ENCODE measurements at regions not wholly inside any gene's neighbourhood (a gene's known extent, or its start where the extent isn't known, plus 50 kb on each side); places are given as distances from the start of the nearest gene placed in this dataset.
"Not testable (repeated sequence)": the region's sequence is repeated elsewhere in the genome, so short reads cannot be mapped to it uniquely, and the experiment has no call there.

DNA sequence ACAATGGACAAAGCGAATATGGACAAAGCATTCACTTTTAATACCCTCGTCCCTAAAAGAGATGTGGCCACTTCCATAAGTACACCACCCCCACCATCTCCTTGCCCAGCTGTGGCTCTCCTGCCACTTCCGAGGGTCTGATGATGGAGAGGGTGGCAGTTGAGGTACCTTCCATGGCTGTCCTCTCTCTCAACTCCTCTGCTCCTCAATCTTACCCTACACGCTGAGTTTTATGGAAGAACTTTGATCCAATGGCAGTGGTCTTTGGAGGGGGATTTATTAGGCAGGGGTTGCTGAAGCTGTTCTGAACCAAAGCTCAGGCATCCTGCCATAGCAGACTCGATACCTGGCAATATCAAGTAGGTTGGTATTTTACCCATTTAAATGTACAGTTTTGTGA lies 413.0 kb downstream of the TSHZ3 start:
- DNase-seq: no peak

DNA sequence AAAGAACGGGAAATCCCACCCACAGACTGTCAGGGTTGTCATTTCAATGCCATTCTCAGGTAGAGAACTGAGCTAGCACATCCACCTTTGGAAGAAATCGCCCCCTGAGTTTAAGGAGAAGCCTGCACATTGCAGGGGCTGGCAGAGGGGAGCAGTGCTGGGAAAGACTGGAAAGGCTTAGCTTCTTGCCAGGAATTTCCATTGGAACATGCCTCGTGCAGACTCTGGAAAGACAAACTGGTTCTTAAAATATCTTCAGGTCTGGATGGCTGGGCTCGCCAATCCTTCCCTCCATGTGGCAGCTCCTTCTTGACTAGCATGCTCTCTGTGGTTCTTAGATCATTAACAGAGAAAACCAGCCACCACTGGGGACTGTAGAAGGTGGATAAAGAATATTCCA lies 414.1 kb downstream of the TSHZ3 start:
- no peak for DNase-seq

DNA sequence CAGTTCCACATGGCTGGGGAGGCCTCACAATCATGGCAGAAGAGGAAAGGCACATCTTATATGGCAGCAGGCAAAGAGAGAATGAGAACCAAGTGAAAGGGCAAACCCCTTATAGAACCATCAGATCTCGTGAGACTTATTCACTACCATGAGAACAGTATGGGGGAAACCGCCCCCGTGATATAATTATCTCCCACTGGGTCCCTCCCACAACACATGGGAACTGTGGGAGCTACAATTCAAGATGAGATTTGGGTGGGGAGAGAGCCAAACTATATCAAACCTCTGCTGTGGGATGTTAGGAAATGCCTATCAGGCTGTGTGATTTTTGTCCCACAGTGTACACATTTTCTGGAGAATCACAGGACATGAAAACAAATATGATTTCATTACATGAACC lies 415.8 kb downstream of the TSHZ3 start:
- DNase-seq: not testable (repeated sequence)

DNA sequence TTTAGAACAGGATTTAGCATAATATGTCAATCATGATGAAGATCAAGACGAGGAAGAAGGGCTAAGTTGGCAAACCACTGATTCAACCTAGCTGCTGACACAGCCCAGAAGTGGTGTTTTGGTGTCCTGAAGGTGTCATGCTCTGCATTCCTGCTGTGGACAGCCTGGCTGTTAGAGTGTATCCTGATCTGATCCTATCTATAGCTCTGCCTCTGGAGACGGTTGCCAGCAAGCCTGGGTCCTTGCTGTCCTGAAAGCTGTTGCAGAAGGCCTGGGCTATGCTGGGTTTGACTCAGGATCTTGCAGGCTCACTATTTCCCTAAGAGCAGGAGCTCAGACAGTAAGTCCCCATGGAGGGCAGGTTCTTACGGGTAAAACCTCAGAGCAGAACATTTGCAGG lies 416.4 kb downstream of the TSHZ3 start:
- DNase-seq: no peak

DNA sequence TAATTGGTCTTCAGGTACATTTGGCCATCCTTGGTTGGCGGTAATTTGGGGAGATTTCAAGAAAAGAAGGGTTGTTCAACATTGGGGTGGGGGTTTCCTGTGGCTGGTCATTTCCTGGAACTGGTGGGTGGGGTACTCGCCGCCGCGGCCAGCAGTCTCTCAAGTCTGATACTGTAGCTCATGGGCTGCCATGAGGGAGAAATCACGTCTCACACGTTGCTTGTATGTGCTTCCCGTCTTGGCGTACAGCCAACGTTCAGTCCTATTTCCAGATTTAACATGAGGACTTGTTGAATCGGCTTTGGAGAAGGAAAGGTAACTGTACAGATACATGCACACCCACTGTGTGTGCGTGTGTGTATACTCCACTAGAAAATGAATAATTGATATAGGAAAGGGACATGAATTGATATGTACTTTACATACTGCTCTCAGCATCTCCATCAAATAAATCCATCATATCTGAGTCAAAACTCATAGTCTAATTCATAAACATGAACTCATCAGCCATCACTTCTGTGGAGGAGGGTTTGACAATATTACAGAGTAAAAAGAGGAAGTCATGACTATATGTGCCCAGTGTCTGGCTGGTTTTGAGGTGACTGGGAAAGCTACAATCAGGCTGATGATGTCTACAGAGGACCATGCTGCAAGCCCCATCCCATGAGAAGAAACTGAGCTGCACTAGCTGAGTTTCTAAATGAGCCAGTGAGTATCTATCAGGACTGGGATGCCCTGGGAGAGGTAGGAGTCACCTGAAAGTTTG lies 418.1 kb downstream of the TSHZ3 start:
- DNase-seq: no peak

DNA sequence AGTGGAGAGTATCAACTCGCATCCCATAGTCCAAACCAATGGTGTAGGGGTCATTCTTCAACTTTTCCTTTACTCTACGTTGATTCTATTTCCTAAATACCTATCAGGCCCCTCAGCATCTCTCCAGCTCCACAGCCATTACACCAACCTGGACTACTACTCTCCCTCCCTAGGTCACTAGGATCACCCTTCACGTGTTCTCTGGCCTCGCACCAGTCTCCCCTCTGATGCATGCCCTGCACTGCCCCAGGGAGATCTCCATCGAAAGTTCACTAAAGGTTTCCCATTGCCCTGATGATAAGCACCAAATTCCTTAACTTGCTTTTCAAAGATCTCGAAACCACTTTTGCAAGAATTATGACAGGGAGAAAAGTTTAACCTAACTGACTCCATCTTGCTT lies 421.5 kb downstream of the TSHZ3 start:
- no peak for DNase-seq

DNA sequence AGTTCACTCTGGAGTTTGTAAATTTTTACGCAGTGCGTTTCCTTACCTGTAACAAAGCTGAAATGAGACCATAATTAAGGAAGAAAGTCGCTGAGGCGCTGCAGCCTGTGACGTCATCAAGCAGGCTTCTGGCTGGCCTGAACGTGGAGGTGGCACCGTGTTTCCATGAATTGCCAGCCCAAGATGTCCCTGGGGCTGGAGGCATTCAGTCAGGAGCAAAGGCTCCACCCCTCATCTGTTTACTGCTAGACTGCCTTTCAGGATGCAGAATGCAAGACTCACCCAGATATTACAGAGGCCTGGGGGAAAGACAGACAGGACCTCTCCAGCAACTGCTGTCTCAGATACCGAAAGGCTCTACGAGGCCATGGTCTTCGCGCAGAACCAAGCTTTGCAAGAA lies 424.6 kb downstream of the TSHZ3 start:
- no peak for DNase-seq

DNA sequence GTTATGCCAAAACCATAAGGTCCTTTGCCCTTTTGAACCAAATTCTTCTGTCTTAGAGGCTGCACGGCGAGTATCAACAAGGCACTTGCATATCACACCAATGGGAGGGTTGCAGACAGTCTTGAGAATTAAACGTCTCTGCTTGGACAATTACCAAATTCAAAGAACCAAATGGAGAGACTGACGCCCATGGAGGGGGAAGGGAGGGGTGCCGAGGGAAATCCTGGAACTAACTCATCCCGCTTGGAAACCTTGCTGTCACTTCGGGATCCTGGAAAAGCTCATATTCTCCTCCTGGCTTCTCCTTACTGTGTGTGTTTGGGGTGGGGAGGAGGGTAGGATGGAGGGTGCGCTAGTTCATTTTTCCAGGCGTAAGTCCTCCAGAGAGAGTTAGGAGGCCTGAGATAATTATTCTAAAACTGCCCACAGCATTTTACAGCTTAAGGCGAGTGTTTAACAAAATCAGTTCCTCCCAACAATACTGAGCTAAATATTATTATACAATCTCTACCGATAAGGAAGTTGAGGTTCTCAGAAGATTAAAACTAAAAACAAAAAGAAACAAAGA lies 425.1 kb downstream of the TSHZ3 start:
- DNase-seq: no peak

DNA sequence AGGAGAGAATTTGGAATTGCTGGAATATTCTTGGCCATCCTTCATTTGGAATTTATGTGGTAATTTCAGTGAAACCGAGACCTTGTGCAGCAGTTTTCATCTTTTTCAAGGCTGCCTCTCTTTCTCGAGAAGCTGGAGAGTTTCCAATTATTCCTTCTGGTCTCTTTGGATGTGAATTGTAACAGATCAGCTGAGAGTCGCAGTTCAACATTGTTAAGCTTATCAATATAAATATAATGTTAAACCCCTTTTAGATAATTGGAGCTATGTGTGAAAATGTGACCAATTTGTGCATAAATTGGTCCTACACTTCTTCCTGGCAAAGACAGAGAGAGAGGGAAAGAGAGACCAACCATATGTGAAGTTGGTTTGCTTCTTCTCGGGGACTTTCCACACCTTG lies 425.6 kb downstream of the TSHZ3 start:
- no peak for DNase-seq

DNA sequence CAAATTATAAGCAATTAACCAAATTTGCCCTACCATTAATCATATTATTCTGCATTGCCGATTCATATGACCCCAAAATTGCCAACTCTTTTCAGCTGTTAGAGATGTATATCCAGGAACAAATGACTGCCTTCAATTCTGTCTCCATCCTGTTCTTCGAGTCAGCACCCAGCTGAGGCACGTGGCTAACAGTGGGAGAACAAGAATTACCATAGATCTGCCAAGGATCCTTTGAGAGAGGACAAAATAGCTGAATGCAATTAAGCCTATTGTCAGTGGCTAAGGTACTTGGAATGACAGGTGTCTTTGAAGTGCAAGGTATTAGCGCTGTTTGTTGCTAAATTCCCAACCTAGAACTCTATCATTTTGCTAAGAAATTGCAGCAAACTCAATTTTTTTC lies 426.1 kb downstream of the TSHZ3 start:
- DNase-seq: no peak

DNA sequence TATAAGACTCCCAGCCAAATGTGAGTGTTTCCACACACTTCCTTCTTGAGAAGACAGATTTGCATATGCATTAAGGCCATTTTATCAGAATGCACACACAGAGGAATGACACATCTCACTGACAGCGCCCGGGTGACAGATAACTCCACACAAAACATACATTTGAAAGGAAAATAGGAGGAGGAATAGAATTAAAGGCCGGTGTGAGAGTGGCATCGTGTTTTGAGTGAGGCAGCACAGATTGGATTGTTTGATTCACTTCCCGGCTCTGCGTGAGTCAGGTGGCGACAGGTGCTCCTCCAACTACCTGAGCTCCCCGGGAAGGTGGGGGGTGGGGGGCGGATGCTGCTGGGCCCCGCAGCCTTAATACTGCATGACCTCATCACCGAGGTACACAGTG lies 429.0 kb downstream of the TSHZ3 start:
- no peak for DNase-seq

DNA sequence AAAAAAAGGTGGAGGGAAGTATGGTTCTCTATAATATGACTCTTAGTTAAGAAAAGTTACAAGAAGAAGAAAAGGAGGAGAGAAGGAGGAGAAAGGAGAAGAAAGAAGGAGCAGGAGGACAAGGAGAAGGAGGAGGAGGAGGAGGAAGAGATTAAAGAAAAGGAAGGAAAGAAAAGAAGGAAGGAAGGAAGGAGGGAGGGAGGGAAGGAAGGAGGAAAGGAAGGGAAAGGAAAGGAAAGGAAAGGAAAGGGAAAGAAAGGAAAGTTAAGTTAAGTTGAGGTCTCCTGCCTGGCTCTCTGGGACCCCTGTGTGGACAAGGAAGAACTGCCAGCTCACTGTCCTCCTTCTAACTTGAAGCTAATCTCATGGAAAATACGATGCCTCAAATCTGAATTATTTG lies 429.5 kb downstream of the TSHZ3 start:
- DNase-seq: no peak

DNA sequence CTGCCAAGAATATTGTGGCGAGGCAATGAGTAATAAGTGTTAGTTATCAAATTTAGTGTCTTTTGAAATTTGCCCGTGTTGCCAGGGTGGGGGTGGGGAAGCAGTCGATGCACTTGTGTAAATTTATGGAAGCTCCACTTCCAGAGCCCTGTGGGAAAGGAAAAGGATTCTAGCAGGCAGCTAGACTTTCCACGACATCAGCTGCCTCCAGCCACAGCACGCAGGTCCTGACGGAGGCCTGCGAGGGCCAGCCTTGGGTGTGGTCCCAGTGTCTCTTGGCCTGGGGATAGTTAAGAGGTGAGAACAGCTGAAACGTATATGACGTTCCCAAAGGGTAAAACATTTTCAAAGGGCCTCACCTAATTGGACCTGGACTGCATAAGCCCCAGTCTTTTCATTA lies 433.0 kb downstream of the TSHZ3 start:
- DNase-seq: no peak

DNA sequence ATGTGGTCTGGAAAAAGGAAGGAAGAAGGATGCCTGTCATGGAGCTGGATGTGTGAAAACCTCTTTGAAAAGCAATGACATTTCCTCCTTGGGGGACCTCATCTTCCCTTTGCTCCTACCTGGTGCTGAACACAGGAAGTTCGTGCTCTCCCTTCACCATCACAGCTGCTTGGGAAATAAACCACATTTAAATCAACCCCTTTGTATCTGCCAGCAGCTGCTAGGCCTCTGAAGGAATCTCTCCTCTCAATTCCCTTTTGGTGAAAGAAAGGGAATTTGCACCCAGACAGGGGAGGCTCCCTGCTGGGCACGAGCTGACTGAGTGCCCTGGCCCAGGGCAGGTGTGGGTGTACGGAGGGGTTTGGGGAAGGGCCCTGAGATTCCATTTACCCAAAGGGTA lies 437.7 kb downstream of the TSHZ3 start:
- DNase-seq: no peak

DNA sequence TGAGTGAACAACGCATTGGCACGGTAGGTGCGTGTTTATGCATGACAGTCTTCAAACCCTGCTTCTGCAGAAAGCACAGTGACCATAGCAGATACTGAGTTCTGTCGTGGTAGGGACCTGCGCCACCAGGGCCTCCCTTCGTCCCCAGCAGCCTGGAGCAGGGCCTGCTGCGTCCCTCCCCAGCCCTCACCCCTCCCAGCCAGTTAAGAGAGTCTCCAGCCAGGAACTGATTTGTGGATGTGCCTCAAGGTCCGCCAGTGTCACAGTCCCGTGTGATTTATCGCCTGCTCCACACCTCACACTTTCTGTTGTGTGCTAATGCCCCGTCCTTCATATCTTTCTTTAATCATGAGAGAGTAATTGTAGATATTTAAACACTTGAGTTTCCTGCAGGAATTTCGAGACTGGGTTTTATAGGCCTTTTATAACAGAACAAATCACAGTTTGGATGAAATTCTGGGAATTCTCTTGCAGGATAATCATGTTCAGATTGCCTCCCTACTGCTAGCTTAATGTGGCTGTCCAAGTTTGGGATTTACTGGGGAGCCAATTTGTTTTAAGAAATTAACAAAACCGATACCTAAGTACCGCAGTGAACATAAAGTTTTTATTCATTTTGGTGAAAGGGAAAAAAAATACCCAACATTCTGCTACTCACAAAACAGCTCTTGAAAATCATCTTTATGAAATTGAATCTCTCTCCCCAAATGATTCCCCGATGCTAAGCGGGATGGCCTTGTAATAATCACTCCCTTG lies 438.6 kb downstream of the TSHZ3 start:
- no peak for DNase-seq

DNA sequence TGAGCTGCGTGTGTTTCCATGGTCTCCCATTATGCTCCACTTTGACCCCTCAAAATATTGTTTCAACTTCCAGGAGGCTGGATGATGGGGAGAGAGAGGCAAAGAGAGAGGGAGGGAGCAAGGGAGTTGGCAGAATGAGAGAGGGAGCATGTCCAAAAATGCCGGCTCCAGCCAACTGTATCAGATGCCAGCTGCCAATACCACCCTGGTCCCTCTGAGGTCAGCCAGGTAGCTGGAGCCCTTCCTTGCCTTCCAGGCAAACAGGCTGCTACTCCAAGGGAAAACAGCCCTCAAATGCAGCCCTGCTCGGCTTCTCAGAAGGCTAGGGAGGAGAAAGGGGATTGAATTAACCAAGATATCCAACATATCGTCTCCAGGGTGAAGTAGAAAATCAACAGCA lies 440.0 kb downstream of the TSHZ3 start:
- no peak for DNase-seq

DNA sequence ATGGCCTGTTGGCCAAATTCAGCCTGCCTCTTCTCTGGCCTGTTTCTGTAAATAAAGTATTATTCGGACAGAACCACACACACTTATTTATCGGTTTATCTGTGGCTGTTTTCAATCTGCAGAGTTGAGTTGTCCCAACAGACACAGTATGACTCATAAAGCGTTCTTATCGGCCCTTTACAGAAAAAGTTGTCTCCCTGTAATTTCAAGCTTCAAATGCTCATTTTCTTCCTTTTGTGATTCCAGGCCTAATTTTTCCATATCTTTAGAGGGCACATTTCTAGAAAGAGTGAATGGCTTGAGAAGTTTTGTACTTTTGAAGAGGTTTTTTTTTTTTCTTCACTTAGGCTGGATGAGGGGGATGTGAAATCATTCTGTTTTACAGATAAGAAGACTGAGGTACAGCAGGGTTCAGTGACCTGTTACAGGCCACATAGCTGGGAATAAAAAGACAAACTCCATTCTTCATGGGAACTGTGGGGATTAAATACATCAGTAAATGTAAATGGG lies 440.9 kb downstream of the TSHZ3 start:
- DNase-seq: no peak

DNA sequence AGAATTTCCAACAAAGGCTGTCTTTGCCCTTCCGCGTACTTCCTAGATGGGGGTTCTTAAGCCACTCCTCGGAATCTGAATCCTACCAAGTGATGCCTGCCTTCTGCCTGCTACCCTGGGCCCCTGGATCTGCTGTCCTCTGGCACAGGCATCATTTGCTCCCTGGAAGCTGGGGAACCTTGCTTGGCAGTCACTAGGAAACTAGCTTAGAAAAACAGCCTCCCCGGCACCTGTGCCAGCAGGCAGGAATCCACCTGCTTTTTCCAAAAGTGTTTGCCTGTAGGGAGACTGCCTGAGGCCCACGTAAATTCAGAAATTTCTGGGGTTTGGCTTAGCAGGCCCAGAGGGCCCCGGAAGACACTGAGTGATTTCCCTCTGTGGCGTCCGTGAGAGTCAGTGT lies 442.4 kb downstream of the TSHZ3 start:
- no peak for DNase-seq

DNA sequence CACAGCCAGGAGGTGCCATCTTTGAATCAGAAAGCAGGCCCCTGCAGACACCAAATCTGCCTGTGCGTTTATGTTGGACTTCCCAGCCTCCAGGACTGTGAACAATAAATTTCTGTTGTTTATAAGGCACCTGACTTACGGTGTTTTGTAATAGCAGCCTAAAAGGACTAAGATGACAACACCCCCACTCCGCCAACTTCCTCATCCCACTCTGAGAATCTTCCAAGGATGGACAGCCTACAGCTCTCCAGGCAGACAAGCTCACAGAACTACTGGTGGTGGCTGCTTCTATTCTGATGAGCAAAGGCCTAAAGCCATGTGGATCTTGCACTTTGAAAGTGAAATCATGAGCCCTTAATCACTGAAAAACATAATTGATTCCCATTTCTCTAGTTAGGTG lies 449.2 kb downstream of the TSHZ3 start:
- DNase-seq: no peak

DNA sequence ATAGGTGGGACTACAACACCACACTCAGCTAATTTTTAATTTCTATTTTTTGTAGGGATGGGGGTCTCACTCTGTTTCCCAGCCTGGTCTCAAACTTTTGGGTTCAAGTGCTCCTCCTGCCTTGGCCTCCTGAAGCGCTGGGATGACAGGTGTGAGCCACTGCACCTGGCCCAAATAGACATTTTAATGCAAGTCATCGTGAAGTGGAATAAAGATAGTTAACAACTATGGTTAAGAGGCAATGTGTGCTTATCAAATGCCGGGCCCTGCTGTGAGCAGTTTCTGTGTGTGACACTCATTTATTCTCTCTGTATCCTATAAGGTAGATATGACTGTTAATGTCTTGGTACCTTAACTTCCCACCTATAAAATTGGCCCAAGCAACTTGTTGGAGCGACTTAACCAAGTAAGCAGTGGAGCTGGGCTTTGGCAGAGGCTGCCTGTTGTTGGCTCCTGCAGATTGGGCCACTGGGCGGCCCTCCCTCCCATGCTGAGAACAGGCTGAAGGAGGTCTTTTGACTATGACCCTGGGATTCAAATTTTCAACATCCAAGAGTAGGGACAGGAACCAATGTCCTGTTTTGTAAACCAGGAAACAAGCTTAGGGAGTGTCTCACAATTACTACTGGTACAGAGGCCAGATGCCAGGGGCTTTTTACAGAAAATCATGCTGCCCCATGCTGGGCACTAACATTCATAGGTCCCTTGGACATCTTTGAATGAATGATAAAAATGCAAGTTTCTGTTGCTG lies 450.7 kb downstream of the TSHZ3 start:
- no peak for DNase-seq

DNA sequence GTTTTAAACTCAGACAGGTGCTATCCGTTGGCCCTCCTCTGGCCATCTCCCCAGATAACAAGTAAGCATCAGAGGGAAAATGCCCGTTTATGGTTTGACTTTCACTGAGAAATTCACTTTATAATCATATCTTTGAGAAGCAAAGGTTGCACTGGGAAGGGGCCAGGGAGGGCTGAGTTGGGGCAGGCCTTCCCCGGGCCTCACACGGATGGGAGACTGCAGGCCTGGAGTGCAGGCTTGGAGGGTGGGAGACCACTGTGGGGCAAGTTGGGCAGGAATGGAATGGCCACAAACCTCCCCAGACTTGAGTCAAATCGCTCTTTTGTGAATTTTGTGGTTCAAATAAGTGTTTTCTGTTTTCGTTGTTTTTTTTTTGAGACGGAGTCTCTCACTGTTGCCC lies 451.7 kb downstream of the TSHZ3 start:
- no peak for DNase-seq

DNA sequence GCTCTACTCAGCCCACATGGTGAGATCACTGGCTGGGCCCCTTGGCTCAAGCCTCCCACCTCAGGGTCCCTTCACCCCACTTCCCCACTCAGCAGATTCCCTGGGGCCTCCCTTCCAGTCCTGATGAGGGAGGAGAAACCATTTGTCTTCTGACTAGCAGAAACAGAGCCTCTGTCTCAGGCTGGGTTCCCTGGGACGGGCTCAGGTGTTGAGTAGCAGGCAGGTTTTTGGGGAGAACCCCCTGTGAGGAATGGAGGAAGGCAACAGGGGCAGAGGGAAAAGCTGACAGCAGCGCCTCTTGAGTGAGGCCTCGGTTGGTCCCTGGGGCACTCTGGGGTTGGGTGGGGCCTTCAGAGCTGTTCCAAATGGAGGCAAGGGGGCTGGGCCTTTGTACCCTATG lies 452.2 kb downstream of the TSHZ3 start:
- no peak for DNase-seq

DNA sequence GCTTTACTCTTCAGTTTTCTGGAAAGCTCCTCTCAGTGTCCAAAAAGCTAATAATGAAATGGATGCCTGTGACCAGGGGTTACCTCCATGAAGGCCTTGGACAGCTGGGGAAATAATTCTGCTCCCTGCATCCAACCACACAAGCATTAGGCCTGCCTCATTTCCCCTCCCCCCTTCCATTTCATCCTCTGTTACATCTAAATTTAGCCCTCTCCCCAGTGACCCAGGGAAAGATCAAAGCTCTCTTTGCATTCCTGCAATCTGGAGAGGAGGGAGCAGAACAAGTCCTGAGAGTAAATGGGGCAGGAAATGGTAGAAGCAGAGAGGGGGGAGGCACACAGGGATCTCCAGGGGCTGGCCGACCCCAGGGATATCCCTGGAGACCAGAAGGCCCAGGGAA lies 452.7 kb downstream of the TSHZ3 start:
- no peak for DNase-seq
